ENCODE measurements at regions not wholly inside any gene's neighbourhood (a gene's known extent, or its start where the extent isn't known, plus 50 kb on each side); places are given as distances from the start of the nearest gene placed in this dataset.

DNA sequence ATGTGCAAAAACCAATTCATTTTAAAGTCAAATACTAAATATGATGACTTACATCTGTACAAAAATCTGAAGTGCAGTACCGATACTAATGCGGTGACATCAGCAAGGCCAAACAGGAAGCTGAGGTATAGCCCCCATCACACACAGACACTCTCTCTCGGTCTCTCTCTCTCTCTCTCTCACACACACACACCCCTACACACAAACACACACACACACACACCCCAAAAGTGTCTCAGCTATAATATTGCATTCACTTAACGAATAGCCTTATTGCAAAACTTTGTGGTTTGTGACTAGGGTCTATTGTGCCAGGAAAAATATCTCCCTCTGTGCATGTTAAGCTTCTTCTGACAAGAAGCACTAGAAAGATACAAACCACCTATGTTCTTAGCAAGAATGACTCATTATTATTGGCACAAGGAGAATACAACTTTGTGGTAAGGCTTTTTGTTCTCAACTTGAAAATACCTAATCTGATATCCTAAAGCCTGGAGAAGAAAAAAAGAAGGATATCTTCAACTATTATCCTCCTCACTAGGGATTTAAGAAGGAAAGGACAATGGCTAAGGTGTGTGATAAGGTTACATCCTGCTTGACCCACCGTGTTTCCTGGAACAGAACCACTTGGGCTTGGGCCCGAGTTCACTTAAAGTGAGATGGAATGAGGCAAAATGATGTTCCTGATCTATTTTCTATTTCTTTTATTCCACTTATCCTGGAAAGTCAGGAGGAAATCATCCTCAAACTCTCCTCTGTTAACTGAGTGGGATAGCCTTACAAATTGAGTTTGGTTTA is 107.1 kb downstream of the NIBAN1 start (continued):
- TF ChIP-seq BCL3 (IDR thresholded peaks at IDR 0.05; ENCODE audit: borderline replicate concordance, insufficient read depth, low read depth, low read length, poor library complexity, severe bottlenecking) = peak; percentile 88
- no peak for TF ChIP-seq POLR2AphosphoS5 (IDR thresholded peaks at IDR 0.05; ENCODE audit: low read length)
- no peak for TF ChIP-seq SUZ12 (IDR thresholded peaks at IDR 0.05; ENCODE audit: unreplicated experiment)
- peak; percentile 96 for TF ChIP-seq ATF7 (IDR thresholded peaks at IDR 0.05; ENCODE audit: low read depth)
- peak; percentile 98 for TF ChIP-seq NBN (IDR thresholded peaks at IDR 0.05)
- TF ChIP-seq ETV6 (conservative IDR thresholded peaks at IDR 0.05 in 1 of 2, IDR thresholded peaks at IDR 0.05 in 1 of 2; ENCODE audit: borderline replicate concordance in 1 of 2, low read depth in 1 of 2) = peak in 1 of 2 experiments; percentile 93; a peak in 2 of 4 replicates
- no peak for TF ChIP-seq SMAD5 (IDR thresholded peaks at IDR 0.05; ENCODE audit: low read depth)
- TF ChIP-seq, protein P1, sequence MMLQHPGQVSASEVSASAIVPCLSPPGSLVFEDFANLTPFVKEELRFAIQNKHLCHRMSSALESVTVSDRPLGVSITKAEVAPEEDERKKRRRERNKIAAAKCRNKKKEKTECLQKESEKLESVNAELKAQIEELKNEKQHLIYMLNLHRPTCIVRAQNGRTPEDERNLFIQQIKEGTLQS (IDR thresholded peaks at IDR 0.05; ENCODE audit: borderline replicate concordance, extremely low read depth, low read depth, low read length) = no peak
- TF ChIP-seq IRF4 (IDR thresholded peaks at IDR 0.05; ENCODE audit: low read depth, low read length) = peak; percentile 92
- no peak for TF ChIP-seq HCFC1 (IDR thresholded peaks at IDR 0.05; ENCODE audit: low read length)
- TF ChIP-seq RAD21 (IDR thresholded peaks at IDR 0.05; ENCODE audit: insufficient read depth, low read depth, low read length) = no peak
- TF ChIP-seq, protein P2, sequence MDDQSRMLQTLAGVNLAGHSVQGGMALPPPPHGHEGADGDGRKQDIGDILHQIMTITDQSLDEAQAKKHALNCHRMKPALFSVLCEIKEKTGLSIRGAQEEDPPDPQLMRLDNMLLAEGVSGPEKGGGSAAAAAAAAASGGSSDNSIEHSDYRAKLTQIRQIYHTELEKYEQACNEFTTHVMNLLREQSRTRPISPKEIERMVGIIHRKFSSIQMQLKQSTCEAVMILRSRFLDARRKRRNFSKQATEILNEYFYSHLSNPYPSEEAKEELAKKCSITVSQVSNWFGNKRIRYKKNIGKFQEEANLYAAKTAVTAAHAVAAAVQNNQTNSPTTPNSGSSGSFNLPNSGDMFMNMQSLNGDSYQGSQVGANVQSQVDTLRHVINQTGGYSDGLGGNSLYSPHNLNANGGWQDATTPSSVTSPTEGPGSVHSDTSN (IDR thresholded peaks at IDR 0.05; ENCODE audit: insufficient replicate concordance, low read depth, low read length) = peak; percentile 44
- TF ChIP-seq TARDBP (IDR thresholded peaks at IDR 0.05; ENCODE audit: borderline replicate concordance) = peak; percentile 77; the same call in 1 of the 2 replicates
- no peak; the same call in 1 of the 2 replicates for TF ChIP-seq SPI1 (IDR thresholded peaks at IDR 0.05; ENCODE audit: borderline replicate concordance, insufficient read depth, low read depth, low read length)
- peak; percentile 73 for TF ChIP-seq BMI1 (IDR thresholded peaks at IDR 0.05; ENCODE audit: borderline replicate concordance)
- TF ChIP-seq ZZZ3 (IDR thresholded peaks at IDR 0.05; ENCODE audit: control insufficient read depth, insufficient read length, low read depth) = peak; percentile 52
- peak; percentile 98 for TF ChIP-seq ATF2 (IDR thresholded peaks at IDR 0.05; ENCODE audit: low read length)
- TF ChIP-seq LARP7 (IDR thresholded peaks at IDR 0.05) = no peak
- TF ChIP-seq PAX5 (IDR thresholded peaks at IDR 0.05; ENCODE audit: borderline replicate concordance, low read depth, low read length) = peak; percentile 92
- no peak for TF ChIP-seq SIN3A (IDR thresholded peaks at IDR 0.05; ENCODE audit: low read depth, low read length)
- TF ChIP-seq, protein P3, sequence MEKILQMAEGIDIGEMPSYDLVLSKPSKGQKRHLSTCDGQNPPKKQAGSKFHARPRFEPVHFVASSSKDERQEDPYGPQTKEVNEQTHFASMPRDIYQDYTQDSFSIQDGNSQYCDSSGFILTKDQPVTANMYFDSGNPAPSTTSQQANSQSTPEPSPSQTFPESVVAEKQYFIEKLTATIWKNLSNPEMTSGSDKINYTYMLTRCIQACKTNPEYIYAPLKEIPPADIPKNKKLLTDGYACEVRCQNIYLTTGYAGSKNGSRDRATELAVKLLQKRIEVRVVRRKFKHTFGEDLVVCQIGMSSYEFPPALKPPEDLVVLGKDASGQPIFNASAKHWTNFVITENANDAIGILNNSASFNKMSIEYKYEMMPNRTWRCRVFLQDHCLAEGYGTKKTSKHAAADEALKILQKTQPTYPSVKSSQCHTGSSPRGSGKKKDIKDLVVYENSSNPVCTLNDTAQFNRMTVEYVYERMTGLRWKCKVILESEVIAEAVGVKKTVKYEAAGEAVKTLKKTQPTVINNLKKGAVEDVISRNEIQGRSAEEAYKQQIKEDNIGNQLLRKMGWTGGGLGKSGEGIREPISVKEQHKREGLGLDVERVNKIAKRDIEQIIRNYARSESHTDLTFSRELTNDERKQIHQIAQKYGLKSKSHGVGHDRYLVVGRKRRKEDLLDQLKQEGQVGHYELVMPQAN (conservative IDR thresholded peaks at IDR 0.05) = no peak
- TF ChIP-seq MYB (IDR thresholded peaks at IDR 0.05; ENCODE audit: borderline replicate concordance, low read depth, low read length) = no peak
- TF ChIP-seq KAT2A (conservative IDR thresholded peaks at IDR 0.05; ENCODE audit: control insufficient read depth, low read depth, low read length) = no peak

Measured in GM12878 (cell line).